HG02798 (cell line): ENCODE measurements at regions not wholly inside any gene's neighbourhood (a gene's known extent, or its start where the extent isn't known, plus 50 kb on each side); places are given as distances from the start of the nearest gene placed in this dataset.
"Not testable (repeated sequence)": the region's sequence is repeated elsewhere in the genome, so short reads cannot be mapped to it uniquely, and the experiment has no call there.

Experiments used
- ATAC-seq: cut with Tn5 transposase; IDR thresholded peaks from one replicate; pipeline ENCODE4 v1.9.1; 2021; ENCODE audit warnings: mild to moderate bottlenecking; ENCODE audit not compliant: unreplicated experiment, poor library complexity

DNA sequence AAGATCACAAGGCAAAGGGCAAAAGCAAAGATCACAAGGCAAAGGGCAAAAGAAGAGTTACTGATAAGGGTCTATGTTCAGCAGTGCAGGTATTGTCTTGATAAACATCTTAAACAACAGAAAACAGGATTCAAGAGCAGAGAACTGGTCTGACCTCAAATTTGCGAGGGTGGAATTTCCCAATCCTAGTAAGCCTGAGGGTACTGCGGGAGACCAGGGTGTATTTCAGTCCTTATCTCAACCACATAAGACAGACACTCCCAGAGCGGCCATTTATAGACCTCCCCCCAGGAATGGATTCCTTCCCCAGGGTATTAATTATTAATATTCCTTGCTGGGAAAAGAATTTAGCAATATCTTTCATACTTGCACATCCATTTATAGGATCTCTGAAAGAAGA is 575.3 kb upstream of the MAN1A1 start:
- not testable (repeated sequence) for ATAC-seq

GRCh38 chr6:119922814-119923213 is 573.3 kb upstream of the MAN1A1 start:
- ATAC-seq, result no peak

DNA sequence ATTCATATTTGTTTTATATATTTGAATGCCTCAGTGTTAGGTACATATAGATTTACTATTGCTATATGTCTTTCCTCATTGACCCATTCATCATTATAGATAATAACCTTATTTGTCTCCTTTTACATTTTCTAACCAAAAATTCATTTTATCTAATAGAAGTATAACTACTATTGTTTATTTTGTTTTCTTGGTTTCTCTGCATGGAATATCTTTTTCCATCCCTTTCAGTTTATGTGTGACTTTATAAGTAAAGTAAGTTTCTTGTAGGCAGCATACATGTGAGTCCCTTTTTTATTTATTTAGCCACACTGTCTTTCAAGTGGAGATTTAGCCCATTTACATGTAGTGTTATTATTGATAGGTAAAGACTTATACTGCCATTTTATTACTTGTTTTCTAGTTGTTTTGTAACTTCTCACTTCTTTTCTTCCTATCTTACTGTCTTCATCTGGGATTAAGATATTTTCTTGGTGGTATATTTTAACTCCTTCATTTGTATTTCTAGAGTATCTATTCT is 572.0 kb upstream of the MAN1A1 start:
- ATAC-seq, result no peak

DNA sequence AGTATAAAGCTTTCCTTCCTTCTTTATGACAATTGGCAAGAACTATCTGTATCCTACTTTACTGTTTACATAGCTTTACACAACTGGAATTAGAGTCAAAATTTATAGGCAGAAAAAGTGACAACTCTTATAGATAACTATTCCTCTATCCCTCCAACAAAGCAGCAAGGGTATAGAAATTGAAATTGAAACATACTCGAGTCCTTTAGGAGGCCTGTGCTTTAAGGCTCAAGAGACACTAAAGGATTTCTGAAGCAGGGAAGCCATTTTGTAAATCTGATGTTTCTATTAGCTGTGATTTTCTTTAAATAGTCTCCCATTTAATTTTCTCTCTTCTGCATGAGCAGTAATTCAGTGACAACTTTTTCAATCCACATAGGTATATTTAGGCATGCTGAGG is 567.6 kb upstream of the MAN1A1 start:
- no peak for ATAC-seq

DNA sequence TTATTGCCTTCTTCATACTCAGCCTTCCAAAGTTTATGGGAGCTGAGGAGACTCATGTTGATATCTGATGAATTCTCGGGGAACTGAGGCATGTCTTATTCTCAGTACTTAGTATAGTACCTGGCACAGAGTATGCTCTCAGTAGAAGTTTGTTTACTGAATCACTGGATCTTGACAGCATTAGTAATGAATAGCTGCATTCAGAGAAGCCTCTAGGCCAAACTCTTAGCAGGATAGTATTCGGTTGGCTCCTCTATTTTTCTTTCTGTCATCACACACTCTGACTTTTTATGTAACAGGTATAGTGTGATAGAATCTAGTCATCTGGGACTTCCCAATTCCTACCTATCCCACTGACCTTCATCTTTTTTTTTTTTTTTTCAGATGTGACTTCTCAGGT is 566.4 kb upstream of the MAN1A1 start:
- ATAC-seq, result no peak

DNA sequence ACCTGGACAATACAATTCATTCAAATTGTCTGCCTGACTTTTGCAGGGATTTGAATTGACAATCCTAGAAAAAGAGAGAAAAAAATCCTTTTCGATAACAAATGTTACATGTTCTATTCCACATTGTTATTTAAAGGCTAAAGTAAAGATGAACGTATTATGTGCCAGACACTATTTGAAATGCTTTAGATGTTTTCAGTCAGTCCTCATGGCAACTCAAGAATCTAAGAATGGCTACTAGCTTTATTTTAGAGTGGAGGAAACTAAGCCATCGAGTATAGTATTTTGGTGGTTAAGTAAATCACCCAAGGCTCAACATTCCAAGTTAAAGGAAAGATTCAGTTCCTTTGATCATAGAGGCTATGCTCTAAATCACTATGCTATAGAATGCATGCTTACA is 558.6 kb upstream of the MAN1A1 start:
- no peak for ATAC-seq

DNA sequence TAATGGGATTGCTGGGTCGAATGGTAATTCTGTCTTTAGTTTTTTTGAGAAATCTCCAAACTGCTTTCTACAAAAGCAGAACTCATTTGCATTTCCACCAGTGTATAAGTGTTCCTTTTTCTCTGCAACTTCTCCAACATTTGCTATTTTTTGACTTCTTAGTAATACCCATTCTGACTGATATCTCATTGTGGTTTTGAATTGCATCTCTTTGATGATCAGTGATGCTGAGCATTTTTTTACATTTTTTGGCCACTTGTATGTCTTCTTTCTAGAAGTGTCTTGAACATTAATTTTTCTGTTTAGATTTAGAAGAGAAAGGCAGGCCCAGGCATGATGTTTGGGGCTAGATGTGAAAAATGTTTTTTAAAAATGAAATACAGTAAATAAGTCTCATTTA is 553.1 kb upstream of the MAN1A1 start:
- no peak for ATAC-seq

DNA sequence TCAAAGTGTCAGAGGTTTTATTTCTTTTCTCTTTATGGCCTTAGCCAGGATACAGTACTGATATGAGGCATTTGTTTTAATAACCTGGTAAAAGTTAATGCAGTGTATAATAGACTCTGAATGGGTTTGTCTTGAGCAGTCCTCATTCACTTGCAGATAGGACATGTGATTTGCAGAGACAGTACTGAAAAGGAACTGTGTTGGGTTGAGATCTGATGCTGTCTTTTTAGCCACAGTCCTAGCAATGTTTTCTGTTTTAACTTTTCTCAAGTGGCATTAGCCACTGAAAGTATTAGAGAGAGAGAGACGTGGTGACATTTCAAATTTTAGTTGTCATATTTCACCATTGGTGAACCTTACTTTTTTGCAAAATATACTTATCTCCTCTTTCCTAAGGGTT is 547.2 kb upstream of the MAN1A1 start:
- no peak for ATAC-seq

GRCh38 chr6:119895626-119896025 is 546.1 kb upstream of the MAN1A1 start:
- no peak for ATAC-seq

DNA sequence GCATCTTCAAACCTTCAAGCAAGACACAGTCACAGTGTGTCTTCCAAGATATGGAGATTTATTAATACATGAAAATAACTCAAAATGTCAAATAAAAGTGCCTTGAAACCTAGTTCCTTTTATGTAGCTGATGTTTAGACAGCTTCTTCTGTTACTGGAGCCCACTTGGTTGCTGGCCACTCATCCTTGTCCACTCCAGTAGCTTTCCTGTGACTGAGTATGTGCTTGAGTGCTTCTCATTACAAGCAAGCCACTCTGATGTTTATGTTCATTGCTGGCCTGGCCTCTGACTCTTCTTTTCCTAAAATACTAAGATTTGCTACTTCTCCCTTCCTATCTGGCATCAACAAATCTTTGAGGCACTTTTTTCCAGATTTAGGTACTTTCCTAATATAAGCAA is 545.2 kb upstream of the MAN1A1 start:
- ATAC-seq, result no peak

GRCh38 chr6:119891644-119892043 is 542.1 kb upstream of the MAN1A1 start:
- no peak for ATAC-seq

DNA sequence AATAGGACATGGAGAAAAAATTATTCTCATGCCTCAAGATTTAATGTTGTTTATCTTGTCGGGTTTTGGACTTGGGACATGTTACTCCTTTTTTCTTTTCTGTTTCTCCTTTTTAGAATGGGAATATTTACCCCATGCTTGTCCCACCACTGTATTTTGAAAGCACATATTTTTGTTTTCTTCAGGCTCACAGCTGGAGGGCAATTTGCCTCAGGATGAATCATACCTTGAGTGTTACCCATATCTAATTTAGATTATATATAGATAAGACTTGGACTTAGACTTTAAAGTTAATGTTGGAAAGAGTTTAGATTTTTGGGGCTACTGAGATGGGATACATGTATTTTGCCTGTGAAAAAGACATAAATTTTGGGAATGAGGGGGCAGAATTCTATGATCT is 541.6 kb upstream of the MAN1A1 start:
- ATAC-seq, result no peak

DNA sequence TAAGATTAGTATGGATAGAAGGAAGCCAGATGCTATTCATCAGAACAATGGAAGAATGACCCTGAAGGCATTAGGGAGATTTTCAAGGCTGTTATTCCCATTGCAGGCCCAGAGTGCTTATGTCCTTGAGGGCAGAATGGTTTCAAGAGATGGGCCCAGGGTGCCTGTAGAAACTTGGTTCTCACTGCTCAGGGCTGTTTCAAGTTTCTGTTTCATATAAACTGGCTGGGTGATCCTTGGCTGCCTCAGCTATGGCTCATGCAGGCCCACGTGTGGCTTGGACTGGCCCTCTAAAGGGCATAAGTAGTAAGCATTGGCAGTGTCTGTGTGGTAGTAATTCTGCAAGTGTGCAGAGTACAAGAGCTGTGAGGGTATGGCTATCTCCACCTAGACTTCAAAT is 540.9 kb upstream of the MAN1A1 start:
- peak; percentile 58 for ATAC-seq

GRCh38 chr6:119887666-119888065 is 538.1 kb upstream of the MAN1A1 start:
- no peak for ATAC-seq

DNA sequence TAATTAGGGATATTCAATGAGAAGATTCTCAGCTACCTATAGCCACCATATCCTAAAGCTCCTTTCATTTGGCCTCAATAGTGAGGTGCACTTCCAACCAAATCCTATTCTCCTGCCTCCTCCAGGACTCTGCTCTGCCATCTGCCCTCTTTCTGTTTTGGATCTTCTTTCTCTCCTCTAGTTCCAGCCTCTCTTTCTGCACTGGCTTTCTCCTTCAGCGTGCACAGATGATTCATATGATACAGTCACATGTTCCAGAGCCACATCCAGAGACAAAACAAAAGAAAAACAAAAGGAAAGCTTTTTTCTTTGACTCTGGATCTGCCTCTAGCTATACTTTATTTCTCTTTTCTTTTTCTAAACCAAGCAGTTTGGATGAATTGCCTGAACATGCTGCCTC is 531.9 kb upstream of the MAN1A1 start:
- ATAC-seq, result no peak

DNA sequence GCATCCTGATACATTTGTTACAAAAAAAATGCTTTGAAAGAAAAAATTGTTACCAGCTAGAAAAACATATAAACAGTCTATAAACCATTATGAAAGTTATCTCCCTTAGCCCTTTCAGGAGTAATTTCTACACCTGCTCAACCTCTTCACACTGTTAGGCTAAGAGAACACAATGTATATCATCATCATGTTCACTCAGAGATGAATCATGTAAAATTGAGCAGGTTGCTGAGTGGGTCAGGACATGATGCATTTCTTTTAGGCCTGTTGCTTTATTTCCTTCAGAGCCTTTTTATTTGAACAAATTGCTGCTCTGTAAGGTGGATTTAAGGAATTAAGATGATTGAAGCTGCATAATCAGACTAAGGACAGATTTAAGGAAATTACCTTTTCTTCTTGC is 531.3 kb upstream of the MAN1A1 start:
- ATAC-seq, result no peak

- ATAC-seq, result no peak
These were observed 530.2 kb upstream of the MAN1A1 start for GRCh38 chr6:119879731-119880130.

GRCh38 chr6:119874381-119874780 is 524.8 kb upstream of the MAN1A1 start:
- ATAC-seq, result no peak

DNA sequence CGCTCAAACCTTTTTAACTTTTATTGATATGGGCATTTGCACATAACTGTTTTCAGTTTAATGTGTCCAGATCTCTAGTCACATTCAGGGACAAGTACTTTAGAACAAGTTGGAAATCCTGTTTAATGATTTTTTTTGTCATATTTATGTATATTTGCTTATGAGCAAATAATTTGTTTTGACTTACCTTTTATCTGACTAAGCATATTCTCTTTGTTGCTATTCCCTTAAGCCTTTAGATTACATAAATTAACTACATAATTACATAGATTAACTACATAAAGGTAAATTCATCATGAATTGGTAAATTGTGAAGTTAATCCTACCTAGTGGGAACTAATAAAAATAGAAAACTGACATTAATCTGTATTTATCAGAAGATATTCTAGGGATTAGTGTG is 523.5 kb upstream of the MAN1A1 start:
- no peak for ATAC-seq

DNA sequence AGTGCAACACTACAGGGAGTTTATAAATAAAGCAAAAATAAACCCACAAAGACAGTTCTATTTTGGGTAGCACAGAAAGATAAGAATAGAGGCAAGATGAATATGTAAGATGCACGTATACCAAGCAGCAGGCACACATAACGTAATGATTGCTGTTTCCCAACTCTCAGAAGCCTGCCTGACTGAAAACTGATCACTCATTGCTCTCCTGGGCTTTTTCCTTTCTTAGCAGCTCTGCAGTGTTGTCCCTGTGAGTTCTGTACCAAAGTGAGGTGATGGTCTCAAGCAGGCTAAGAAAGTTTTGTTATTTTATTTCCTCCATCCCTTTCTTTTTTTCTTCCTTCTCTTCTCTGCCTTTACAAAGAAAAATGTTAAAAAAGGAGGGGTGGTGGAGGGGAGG is 522.0 kb upstream of the MAN1A1 start:
- no peak for ATAC-seq

- ATAC-seq, result no peak
These were observed 516.1 kb upstream of the MAN1A1 start for GRCh38 chr6:119865466-119866350.

DNA sequence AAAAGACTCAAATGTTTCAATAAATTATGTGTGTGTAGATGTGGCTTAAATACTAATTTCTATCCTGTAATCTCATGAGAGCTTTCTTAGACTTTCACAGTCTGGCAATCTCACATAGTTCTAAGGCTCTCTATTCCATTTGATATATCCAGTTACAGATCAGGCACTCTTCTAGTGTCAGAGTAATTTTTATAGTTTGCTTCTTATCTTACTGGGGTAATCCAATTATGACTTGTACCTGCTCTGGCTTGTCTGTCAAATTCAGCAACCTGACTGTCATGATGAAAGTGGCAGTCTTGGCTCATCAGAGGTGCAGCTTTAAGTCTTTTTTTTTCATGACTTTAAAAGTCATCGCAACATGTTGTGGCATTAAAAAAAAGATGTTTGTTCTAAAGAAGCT is 513.2 kb upstream of the MAN1A1 start:
- no peak for ATAC-seq
